SK-N-SH (cell line): ENCODE measurements at regions not wholly inside any gene's neighbourhood (a gene's known extent, or its start where the extent isn't known, plus 50 kb on each side); places are given as distances from the start of the nearest gene placed in this dataset.

Source experiments
- CHD2 ChIP-seq: fragments of 150-350 bp; IDR thresholded peaks from 2 replicates; pipeline ENCODE4 v1.6.1; 2018; ENCODE audit warnings: low read length; ENCODE audit not compliant: partially characterized antibody
- EP300 ChIP-seq, 2 experiments: IDR thresholded peaks; 2 replicates each; pipeline versions ENCODE4 v1.4.0 to v1.6.1; 2012; ENCODE audit warnings: borderline replicate concordance in 1 of 2, low read depth in 1 of 2, low read length in 1 of 2
- EZH2phosphoT487 ChIP-seq: fragments of 200-600 bp; sonication (generic); IDR thresholded peaks from 2 replicates; pipeline ENCODE4 v1.6.1; 2017; ENCODE audit warnings: low read depth, mixed run types, mild to moderate bottlenecking, antibody characterized with exemption, moderate library complexity, borderline replicate concordance
- JUND ChIP-seq: IDR thresholded peaks from 2 replicates; pipeline ENCODE4 v1.4.0; 2012
- SIN3A ChIP-seq: IDR thresholded peaks from 2 replicates; pipeline ENCODE4 v1.6.1; 2012; ENCODE audit warnings: low read depth, mild to moderate bottlenecking, low read length, moderate library complexity, borderline replicate concordance
- SMC3 ChIP-seq: IDR thresholded peaks from 2 replicates; pipeline ENCODE4 v1.6.1; 2012; ENCODE audit warnings: low read depth, low read length, improper control_type of control experiment
- YY1 ChIP-seq: IDR thresholded peaks from 2 replicates; pipeline ENCODE4 v1.4.0; 2012; ENCODE audit warnings: low read depth, mild to moderate bottlenecking
- TF ChIP-seq, protein P1 (sequence below): fragments of 200-600 bp; sonication (generic); IDR thresholded peaks from 2 replicates; pipeline ENCODE4 v1.6.1; 2017; ENCODE audit warnings: antibody characterized with exemption, mild to moderate bottlenecking, moderate library complexity
- TF ChIP-seq, protein P2 (sequence below): IDR thresholded peaks from 2 replicates; pipeline ENCODE4 v1.4.0; 2012; ENCODE audit warnings: low read depth
- TF ChIP-seq, protein P3 (sequence below): IDR thresholded peaks from 2 replicates; pipeline ENCODE4 v1.4.0; 2012; ENCODE audit warnings: low read depth, borderline replicate concordance

GRCh38 chr3:105030211-105030610 is 336.5 kb upstream of the ALCAM start:
- TF ChIP-seq EP300 (IDR thresholded peaks at IDR 0.05; ENCODE audit: borderline replicate concordance in 1 of 2, low read depth in 1 of 2, low read length in 1 of 2) (no peak), EZH2phosphoT487 (no peak), SIN3A (no peak), SMC3 (no peak), JUND (no peak), CHD2 (no peak), YY1 (no peak)
- TF ChIP-seq, protein P1, sequence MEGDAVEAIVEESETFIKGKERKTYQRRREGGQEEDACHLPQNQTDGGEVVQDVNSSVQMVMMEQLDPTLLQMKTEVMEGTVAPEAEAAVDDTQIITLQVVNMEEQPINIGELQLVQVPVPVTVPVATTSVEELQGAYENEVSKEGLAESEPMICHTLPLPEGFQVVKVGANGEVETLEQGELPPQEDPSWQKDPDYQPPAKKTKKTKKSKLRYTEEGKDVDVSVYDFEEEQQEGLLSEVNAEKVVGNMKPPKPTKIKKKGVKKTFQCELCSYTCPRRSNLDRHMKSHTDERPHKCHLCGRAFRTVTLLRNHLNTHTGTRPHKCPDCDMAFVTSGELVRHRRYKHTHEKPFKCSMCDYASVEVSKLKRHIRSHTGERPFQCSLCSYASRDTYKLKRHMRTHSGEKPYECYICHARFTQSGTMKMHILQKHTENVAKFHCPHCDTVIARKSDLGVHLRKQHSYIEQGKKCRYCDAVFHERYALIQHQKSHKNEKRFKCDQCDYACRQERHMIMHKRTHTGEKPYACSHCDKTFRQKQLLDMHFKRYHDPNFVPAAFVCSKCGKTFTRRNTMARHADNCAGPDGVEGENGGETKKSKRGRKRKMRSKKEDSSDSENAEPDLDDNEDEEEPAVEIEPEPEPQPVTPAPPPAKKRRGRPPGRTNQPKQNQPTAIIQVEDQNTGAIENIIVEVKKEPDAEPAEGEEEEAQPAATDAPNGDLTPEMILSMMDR = no peak
- TF ChIP-seq, protein P2, sequence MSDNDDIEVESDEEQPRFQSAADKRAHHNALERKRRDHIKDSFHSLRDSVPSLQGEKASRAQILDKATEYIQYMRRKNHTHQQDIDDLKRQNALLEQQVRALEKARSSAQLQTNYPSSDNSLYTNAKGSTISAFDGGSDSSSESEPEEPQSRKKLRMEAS = no peak
- TF ChIP-seq, protein P3, sequence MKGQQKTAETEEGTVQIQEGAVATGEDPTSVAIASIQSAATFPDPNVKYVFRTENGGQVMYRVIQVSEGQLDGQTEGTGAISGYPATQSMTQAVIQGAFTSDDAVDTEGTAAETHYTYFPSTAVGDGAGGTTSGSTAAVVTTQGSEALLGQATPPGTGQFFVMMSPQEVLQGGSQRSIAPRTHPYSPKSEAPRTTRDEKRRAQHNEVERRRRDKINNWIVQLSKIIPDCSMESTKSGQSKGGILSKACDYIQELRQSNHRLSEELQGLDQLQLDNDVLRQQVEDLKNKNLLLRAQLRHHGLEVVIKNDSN = no peak
